HEK293 (cell line): ENCODE measurements at regions not wholly inside any gene's neighbourhood (a gene's known extent, or its start where the extent isn't known, plus 50 kb on each side); places are given as distances from the start of the nearest gene placed in this dataset.

ENCODE experiments used
- CTCF ChIA-PET: fragments of 350-600 bp; formaldehyde crosslinking; extraction: SDS; loops from one replicate; lab custom pipeline; 2021; ENCODE audit warnings: antibody characterized with exemption; lab: Yijun Ruan, JAX
- POLR2A ChIA-PET: fragments of 300-600 bp; formaldehyde crosslinking; extraction: SDS; loops from one replicate; lab custom pipeline; 2020; ENCODE audit warnings: antibody characterized with exemption, inconsistent platforms; lab: Yijun Ruan, JAX
- H3K27ac ChIP-seq: fragments of 200-500 bp; sonication (Bioruptor generic); 2 replicates; pipeline ENCODE4 v1.5.1; 2014; ENCODE audit warnings: low read depth, low read length, control low read depth, inconsistent platforms; ENCODE audit errors: extremely low read depth
- H3K36me3 ChIP-seq, 2 experiments: fragments of 200-500 bp in 1 of 2; sonication (Bioruptor generic) in 1 of 2; 1 replicate in 1 of 2; 2 replicates in 1 of 2; pipeline ENCODE4 v1.5.1; 2014 to 2017; ENCODE audit warnings: inconsistent platforms in 2 of 2, low read length in 2 of 2; ENCODE audit not compliant: control insufficient read depth in 2 of 2, insufficient read depth in 1 of 2
- H3K4me1 ChIP-seq: fragments of 200-500 bp; sonication (Bioruptor generic); 2 replicates; pipeline ENCODE4 v1.5.1; 2014; ENCODE audit warnings: mild to moderate bottlenecking, low read length, inconsistent platforms; ENCODE audit not compliant: control insufficient read depth, insufficient read depth
- H3K4me3 ChIP-seq: 2 replicates; pipeline ENCODE4 v1.5.1; 2011; ENCODE audit warnings: low read depth, mild to moderate bottlenecking, control low read depth, low read length, moderate library complexity
- H3K9me3 ChIP-seq: fragments of 200-500 bp; sonication (Bioruptor generic); 2 replicates; pipeline ENCODE4 v1.5.1; 2014; ENCODE audit warnings: low read depth, low read length, inconsistent platforms; ENCODE audit not compliant: control insufficient read depth, insufficient read depth
- ELK4 ChIP-seq: IDR thresholded peaks from 2 replicates; pipeline ENCODE4 v1.6.1; 2011; ENCODE audit warnings: mild to moderate bottlenecking, low read depth, low read length, borderline replicate concordance
- HOXC10 ChIP-seq: sonication (generic); formaldehyde crosslinking; IDR thresholded peaks from 2 replicates; pipeline ENCODE4 v1.8.1; 2023; ENCODE audit warnings: mild to moderate bottlenecking, missing genetic modification reagents
- IKZF3 ChIP-seq: fragments of 450-650 bp; IDR thresholded peaks from 2 replicates; pipeline ENCODE4 v1.5.0; 2018; ENCODE audit warnings: missing biosample characterization, mild to moderate bottlenecking, missing genetic modification characterization, moderate library complexity
- OVOL3 ChIP-seq: fragments of 450-650 bp; formaldehyde crosslinking; IDR thresholded peaks from 2 replicates; pipeline ENCODE4 v1.5.1; 2016; ENCODE audit warnings: missing biosample characterization, missing genetic modification characterization
- SP3 ChIP-seq: fragments of 450-650 bp; formaldehyde crosslinking; IDR thresholded peaks from 2 replicates; pipeline ENCODE4 v1.5.1; 2016; ENCODE audit warnings: missing biosample characterization, missing genetic modification characterization
- YY1 ChIP-seq: fragments of 450-650 bp; formaldehyde crosslinking; IDR thresholded peaks from 2 replicates; pipeline ENCODE4 v1.5.1; 2018; ENCODE audit warnings: missing biosample characterization, missing genetic modification characterization
- ZBTB11 ChIP-seq: fragments of 450-650 bp; formaldehyde crosslinking; conservative IDR thresholded peaks from 2 replicates; pipeline ENCODE4 v1.5.1; 2016; ENCODE audit warnings: low read depth, missing biosample characterization, missing genetic modification characterization
- ZBTB21 ChIP-seq: fragments of 450-650 bp; formaldehyde crosslinking; IDR thresholded peaks from 2 replicates; pipeline ENCODE4 v1.5.1; 2017; ENCODE audit warnings: missing biosample characterization, missing genetic modification characterization
- ZBTB49 ChIP-seq: fragments of 450-650 bp; formaldehyde crosslinking; IDR thresholded peaks from 2 replicates; pipeline ENCODE4 v1.5.1; 2016; ENCODE audit warnings: missing biosample characterization, missing genetic modification characterization, low read depth
- ZFP3 ChIP-seq: fragments of 450-650 bp; formaldehyde crosslinking; IDR thresholded peaks from 2 replicates; pipeline ENCODE4 v1.5.1; 2016; ENCODE audit warnings: low read depth, missing biosample characterization, missing genetic modification characterization
- ZNF174 ChIP-seq: fragments of 450-650 bp; formaldehyde crosslinking; IDR thresholded peaks from 2 replicates; pipeline ENCODE4 v1.5.0; 2017; ENCODE audit warnings: missing biosample characterization, mild to moderate bottlenecking, missing genetic modification characterization
- ZNF449 ChIP-seq: fragments of 450-650 bp; formaldehyde crosslinking; IDR thresholded peaks from 2 replicates; pipeline ENCODE4 v1.5.1; 2017; ENCODE audit warnings: missing biosample characterization, mild to moderate bottlenecking, missing genetic modification characterization, moderate library complexity
- ZNF48 ChIP-seq: fragments of 450-650 bp; formaldehyde crosslinking; IDR thresholded peaks from 2 replicates; pipeline ENCODE4 v1.5.1; 2016; ENCODE audit warnings: missing biosample characterization, missing genetic modification characterization
- ZNF510 ChIP-seq: fragments of 450-650 bp; formaldehyde crosslinking; IDR thresholded peaks from 2 replicates; pipeline ENCODE4 v1.5.1; 2018; ENCODE audit warnings: mild to moderate bottlenecking, missing genetic modification characterization, missing biosample characterization; ENCODE audit not compliant: insufficient replicate concordance
- ZNF548 ChIP-seq: fragments of 450-650 bp; formaldehyde crosslinking; IDR thresholded peaks from 2 replicates; pipeline ENCODE4 v1.5.1; 2016; ENCODE audit warnings: missing biosample characterization, missing genetic modification characterization
- ZNF555 ChIP-seq: fragments of 450-650 bp; formaldehyde crosslinking; conservative IDR thresholded peaks from 2 replicates; pipeline ENCODE4 v1.5.1; 2017; ENCODE audit warnings: missing biosample characterization, mild to moderate bottlenecking, missing genetic modification characterization, inconsistent platforms
- ZNF621 ChIP-seq: fragments of 450-650 bp; formaldehyde crosslinking; IDR thresholded peaks from 2 replicates; pipeline ENCODE4 v1.5.1; 2017; ENCODE audit warnings: missing biosample characterization, missing genetic modification characterization
- ZNF664 ChIP-seq: fragments of 450-650 bp; formaldehyde crosslinking; IDR thresholded peaks from 2 replicates; pipeline ENCODE4 v1.5.1; 2016; ENCODE audit warnings: missing biosample characterization, missing genetic modification characterization
- ZNF701 ChIP-seq: fragments of 450-650 bp; formaldehyde crosslinking; IDR thresholded peaks from 2 replicates; pipeline ENCODE4 v1.5.1; 2016; ENCODE audit warnings: missing biosample characterization, missing genetic modification characterization
- ZSCAN18 ChIP-seq: fragments of 450-650 bp; formaldehyde crosslinking; IDR thresholded peaks from 2 replicates; pipeline ENCODE4 v1.5.1; 2016; ENCODE audit warnings: missing biosample characterization, missing genetic modification characterization
- ZXDB ChIP-seq: fragments of 450-650 bp; formaldehyde crosslinking; IDR thresholded peaks from 2 replicates; pipeline ENCODE4 v1.5.1; 2016; ENCODE audit warnings: missing biosample characterization, missing genetic modification characterization
- TF ChIP-seq, protein P1 (sequence below): fragments of 450-650 bp; formaldehyde crosslinking; IDR thresholded peaks from 2 replicates; pipeline ENCODE4 v1.5.1; 2017; ENCODE audit warnings: missing biosample characterization, missing genetic modification characterization

- POLR2A ChIA-PET = no interaction called here
- Histone ChIP-seq H3K4me1 (no peaks in the 10 kb centered on the region), H3K27ac (no peak overlapping the region)
- no peak for TF ChIP-seq ZSCAN18 (tag by site-specific recombination)
- no peak for TF ChIP-seq ZNF555
- TF ChIP-seq ELK4 = no peak
- TF ChIP-seq ZNF548 = no peak
- no peak for TF ChIP-seq ZBTB21 (tag by site-specific recombination)
- TF ChIP-seq ZNF510 (tag by site-specific recombination) = no peak
- no peak for TF ChIP-seq ZNF701
- no peak for TF ChIP-seq ZBTB11 (tag by site-specific recombination)
- no peak for TF ChIP-seq ZNF174
- no peak for TF ChIP-seq IKZF3
- TF ChIP-seq ZNF664 (tag by site-specific recombination) = no peak
- no peak for TF ChIP-seq HOXC10 (CRISPR knock-in tag)
- TF ChIP-seq ZNF48 = no peak
- no peak for TF ChIP-seq ZBTB49
- TF ChIP-seq YY1 (tag by site-specific recombination) = no peak
- TF ChIP-seq, all 188 proteins: peak for 0
- Histone ChIP-seq H3K36me3 (no peaks in the 10 kb centered on the region), H3K4me3 (no peak overlapping the region), H3K9me3 (no peaks in the 10 kb centered on the region)
- CTCF ChIA-PET = interaction anchor here (0.6 to 9.6 kb wide), 5 partner anchors 8 to 264 kb away, joined by 3 to 209 read pairs (median 3); no protein-coding TSS in a partner anchor
Observed at GRCh38 chr14:22395803-22396202, 193.2 kb downstream of the DAD1 start.

DNA sequence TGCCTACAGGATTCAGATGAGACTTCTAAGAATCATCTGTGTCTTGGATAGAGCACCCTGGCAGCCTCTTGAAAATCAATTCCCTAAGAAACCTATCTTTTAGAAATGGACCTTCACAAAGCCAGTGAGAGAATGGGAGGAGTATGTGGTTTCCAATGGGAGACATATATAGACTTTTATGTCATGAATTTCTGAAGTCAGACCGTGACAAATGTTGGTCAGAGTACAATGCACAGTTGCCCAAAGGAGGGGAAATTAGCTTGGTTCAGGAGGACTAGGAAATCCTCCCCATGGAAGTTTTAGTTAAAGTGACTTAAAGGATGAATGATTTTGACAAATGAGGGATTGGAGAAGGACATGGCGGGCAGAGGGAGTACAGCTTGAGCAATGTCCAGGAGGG is 194.4 kb downstream of the DAD1 start:
- CTCF ChIA-PET = interaction anchor here (9.6 kb wide), 1 partner anchor 78 kb away, joined by 209 read pairs; no protein-coding TSS in a partner anchor
- H3K4me1 ChIP-seq = no peaks in the 10 kb centered on the region
- TF ChIP-seq SP3 = no peak
- no peak for TF ChIP-seq ZNF449 (tag by site-specific recombination)
- TF ChIP-seq OVOL3 (tag by site-specific recombination) = no peak
- no peak for TF ChIP-seq ZBTB49
- TF ChIP-seq ZFP3 = no peak
- TF ChIP-seq ZXDB = no peak
- no peak for TF ChIP-seq ZNF621 (tag by site-specific recombination)
- no peak for TF ChIP-seq ZNF548
- TF ChIP-seq, protein P1, sequence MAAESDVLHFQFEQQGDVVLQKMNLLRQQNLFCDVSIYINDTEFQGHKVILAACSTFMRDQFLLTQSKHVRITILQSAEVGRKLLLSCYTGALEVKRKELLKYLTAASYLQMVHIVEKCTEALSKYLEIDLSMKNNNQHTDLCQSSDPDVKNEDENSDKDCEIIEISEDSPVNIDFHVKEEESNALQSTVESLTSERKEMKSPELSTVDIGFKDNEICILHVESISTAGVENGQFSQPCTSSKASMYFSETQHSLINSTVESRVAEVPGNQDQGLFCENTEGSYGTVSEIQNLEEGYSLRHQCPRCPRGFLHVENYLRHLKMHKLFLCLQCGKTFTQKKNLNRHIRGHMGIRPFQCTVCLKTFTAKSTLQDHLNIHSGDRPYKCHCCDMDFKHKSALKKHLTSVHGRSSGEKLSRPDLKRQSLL (tag by site-specific recombination) = no peak

More for the DNA sequence above, 194.4 kb downstream of the DAD1 start:
- POLR2A ChIA-PET = no interaction called here
- H3K9me3 ChIP-seq = no peaks in the 10 kb centered on the region
- no peak overlapping the region for H3K4me3 ChIP-seq
- H3K36me3 ChIP-seq = no peaks in the 10 kb centered on the region
- no peak overlapping the region for H3K27ac ChIP-seq
